ENCODE measurements at regions not wholly inside any gene's neighbourhood (a gene's known extent, or its start where the extent isn't known, plus 50 kb on each side); places are given as distances from the start of the nearest gene placed in this dataset.

DNA sequence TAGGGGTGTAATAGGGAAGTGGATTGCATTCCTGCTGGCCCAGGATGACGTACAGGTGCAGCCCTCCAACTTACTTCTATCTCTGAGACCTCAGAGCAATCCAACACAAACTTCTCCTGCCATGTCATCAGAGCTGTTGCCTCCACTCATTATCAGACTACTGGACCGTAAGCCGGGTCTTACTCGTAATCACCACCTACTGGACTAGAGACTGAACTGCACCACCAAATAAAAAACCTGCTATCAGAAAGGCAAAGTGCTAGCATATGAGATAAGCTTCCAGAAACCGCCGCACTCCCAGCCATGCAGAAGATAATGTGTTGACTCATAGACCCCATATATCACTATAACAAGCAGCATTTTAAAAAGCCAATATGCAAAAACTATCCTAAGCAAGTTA lies 102.0 kb downstream of the SLITRK1 start:
- Histone ChIP-seq H3K79me2 (ENCODE audit: control insufficient read depth, insufficient read depth, low read length) (no peaks in the 10 kb centered on the region), H3K9ac (ENCODE audit: low read length) (no peak overlapping the region), H3K4me3 (ENCODE audit: control extremely low read depth in 1 of 5, extremely low read depth in 1 of 5, insufficient read depth in 1 of 5, low read depth in 2 of 5, low read length in 4 of 5) (no peak overlapping the region), H3K27ac (ENCODE audit: low read length in 2 of 2) (no peak overlapping the region), H3K4me1 (ENCODE audit: control insufficient read depth in 2 of 2, insufficient read depth in 2 of 2, low read length in 2 of 2) (no peaks in the 10 kb centered on the region), H3K4me2 (replicated peaks; ENCODE audit: low read depth, low read length, poor library complexity, severe bottlenecking) (no peak overlapping the region), H4K20me1 (ENCODE audit: control insufficient read depth, insufficient read depth, low read length, poor library complexity, severe bottlenecking) (no peaks in the 10 kb centered on the region), H3K9me3 (ENCODE audit: control extremely low read depth in 1 of 3, control insufficient read depth in 2 of 3, insufficient read depth in 1 of 3, low read length in 2 of 3) (peaks cover 0 to 6% (median 0%) of the 10 kb centered on the region in 3 donors), H3K36me3 (replicated peaks in 1 of 2; ENCODE audit: control extremely low read depth in 1 of 2, control insufficient read depth in 1 of 2, extremely low read depth in 1 of 2, insufficient read depth in 2 of 2, low read length in 1 of 2) (no peaks in the 10 kb centered on the region), H2AFZ (ENCODE audit: insufficient read depth, low read depth, low read length, poor library complexity, severe bottlenecking) (no peak overlapping the region), H3K27me3 (replicated peaks in 1 of 4; ENCODE audit: control extremely low read depth in 1 of 4, control insufficient read depth in 3 of 4, insufficient read depth in 4 of 4, low read length in 3 of 4) (no peaks in the 10 kb centered on the region)
- intact Hi-C loops (cut with micrococcal nuclease) = no loop called here
- H3K27me3 Mint-ChIP-seq = no peaks in the 10 kb centered on the region
- H3K27ac Mint-ChIP-seq = no peak overlapping the region
- WGBS (ENCODE audit: insufficient coverage) = 100% methylated on average over 5 of the region's 6 CpGs
- no peak overlapping the region for H3K4me3 Mint-ChIP-seq
- H3K9me3 Mint-ChIP-seq (ENCODE audit: insufficient read depth) = peaks cover 6% of the 10 kb centered on the region
- ATAC-seq (ENCODE audit: low read depth) (no peak), DNase-seq (no peak)
- CTCF ChIA-PET = no interaction called here
- no peaks in the 10 kb centered on the region for H3K4me1 Mint-ChIP-seq
- no peak for TF ChIP-seq EZH2 (IDR thresholded peaks at IDR 0.05; ENCODE audit: borderline replicate concordance, insufficient read depth, low read depth, low read length, poor library complexity, severe bottlenecking)
- POLR2A ChIA-PET = no interaction called here

- no peak overlapping the region for H3K4me3 ChIP-seq (ENCODE audit: control extremely low read depth in 1 of 5, extremely low read depth in 1 of 5, insufficient read depth in 1 of 5, low read depth in 2 of 5, low read length in 4 of 5)
- DNase-seq (no peak), ATAC-seq (ENCODE audit: low read depth) (no peak)
- no peaks in the 10 kb centered on the region for H3K27me3 Mint-ChIP-seq
- no peaks in the 10 kb centered on the region for H3K79me2 ChIP-seq (ENCODE audit: control insufficient read depth, insufficient read depth, low read length)
- H3K27ac Mint-ChIP-seq = no peak overlapping the region
- intact Hi-C loops (cut with micrococcal nuclease) = no loop called here
- H3K4me1 Mint-ChIP-seq = no peaks in the 10 kb centered on the region
- no peaks in the 10 kb centered on the region for H3K9me3 ChIP-seq (ENCODE audit: control extremely low read depth in 1 of 3, control insufficient read depth in 2 of 3, insufficient read depth in 1 of 3, low read length in 2 of 3)
- TF ChIP-seq, protein P1, sequence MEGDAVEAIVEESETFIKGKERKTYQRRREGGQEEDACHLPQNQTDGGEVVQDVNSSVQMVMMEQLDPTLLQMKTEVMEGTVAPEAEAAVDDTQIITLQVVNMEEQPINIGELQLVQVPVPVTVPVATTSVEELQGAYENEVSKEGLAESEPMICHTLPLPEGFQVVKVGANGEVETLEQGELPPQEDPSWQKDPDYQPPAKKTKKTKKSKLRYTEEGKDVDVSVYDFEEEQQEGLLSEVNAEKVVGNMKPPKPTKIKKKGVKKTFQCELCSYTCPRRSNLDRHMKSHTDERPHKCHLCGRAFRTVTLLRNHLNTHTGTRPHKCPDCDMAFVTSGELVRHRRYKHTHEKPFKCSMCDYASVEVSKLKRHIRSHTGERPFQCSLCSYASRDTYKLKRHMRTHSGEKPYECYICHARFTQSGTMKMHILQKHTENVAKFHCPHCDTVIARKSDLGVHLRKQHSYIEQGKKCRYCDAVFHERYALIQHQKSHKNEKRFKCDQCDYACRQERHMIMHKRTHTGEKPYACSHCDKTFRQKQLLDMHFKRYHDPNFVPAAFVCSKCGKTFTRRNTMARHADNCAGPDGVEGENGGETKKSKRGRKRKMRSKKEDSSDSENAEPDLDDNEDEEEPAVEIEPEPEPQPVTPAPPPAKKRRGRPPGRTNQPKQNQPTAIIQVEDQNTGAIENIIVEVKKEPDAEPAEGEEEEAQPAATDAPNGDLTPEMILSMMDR (IDR thresholded peaks at IDR 0.05) = no peak
- TF ChIP-seq EZH2 (IDR thresholded peaks at IDR 0.05; ENCODE audit: borderline replicate concordance, insufficient read depth, low read depth, low read length, poor library complexity, severe bottlenecking) = no peak
- H3K36me3 ChIP-seq (replicated peaks in 1 of 2; ENCODE audit: control extremely low read depth in 1 of 2, control insufficient read depth in 1 of 2, extremely low read depth in 1 of 2, insufficient read depth in 2 of 2, low read length in 1 of 2) = no peaks in the 10 kb centered on the region
- CTCF ChIA-PET = no interaction called here
- peaks cover 2% of the 10 kb centered on the region for H3K9me3 Mint-ChIP-seq (ENCODE audit: insufficient read depth)
- H3K27me3 ChIP-seq (replicated peaks in 1 of 4; ENCODE audit: control extremely low read depth in 1 of 4, control insufficient read depth in 3 of 4, insufficient read depth in 4 of 4, low read length in 3 of 4) = no peaks in the 10 kb centered on the region
- H3K9ac ChIP-seq (ENCODE audit: low read length) = no peak overlapping the region
- H4K20me1 ChIP-seq (ENCODE audit: control insufficient read depth, insufficient read depth, low read length, poor library complexity, severe bottlenecking) = no peaks in the 10 kb centered on the region
- no peak overlapping the region for H3K4me2 ChIP-seq (replicated peaks; ENCODE audit: low read depth, low read length, poor library complexity, severe bottlenecking)
- no CpG with 5 or more reads among the region's 2 CpGs for WGBS (ENCODE audit: insufficient coverage)
- POLR2A ChIA-PET = no interaction called here
- H3K4me3 Mint-ChIP-seq = no peak overlapping the region
- no peak overlapping the region for H3K27ac ChIP-seq (ENCODE audit: low read length in 2 of 2)
- H3K4me1 ChIP-seq (ENCODE audit: control insufficient read depth in 2 of 2, insufficient read depth in 2 of 2, low read length in 2 of 2) = no peaks in the 10 kb centered on the region
- H2AFZ ChIP-seq (ENCODE audit: insufficient read depth, low read depth, low read length, poor library complexity, severe bottlenecking) = no peak overlapping the region
These were observed 108.3 kb downstream of the SLITRK1 start for GRCh38 chr13:83773961-83774360.
